ENCODE measurements at regions not wholly inside any gene's neighbourhood (a gene's known extent, or its start where the extent isn't known, plus 50 kb on each side); places are given as distances from the start of the nearest gene placed in this dataset.

DNA sequence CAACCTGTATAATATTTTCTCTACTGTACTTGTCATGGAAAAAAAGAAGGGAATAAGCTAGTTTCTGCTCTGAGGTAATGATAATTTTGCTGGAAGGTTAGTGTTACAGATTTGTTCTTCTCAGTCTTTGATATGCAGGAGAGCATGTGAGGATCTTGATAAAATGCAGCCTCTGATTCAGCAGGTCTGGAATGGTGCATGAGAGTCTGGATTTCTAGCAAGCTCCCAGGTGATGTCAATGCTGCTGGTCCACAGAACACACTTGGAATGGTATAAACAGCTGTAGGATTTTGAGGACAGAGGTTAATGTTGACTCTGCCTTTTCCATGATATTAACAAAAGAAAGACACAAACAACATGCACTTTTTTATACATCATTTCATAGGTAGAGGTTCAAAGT, 173.6 kb downstream of the NDFIP2 start:
- peaks cover 10% of the 10 kb centered on the region for H3K4me1 ChIP-seq (ENCODE audit: insufficient read depth)
- H3K27ac ChIP-seq: no peak overlapping the region
- no peak for DNase-seq
- intact Hi-C loops (cut with DNase I): no loop called here
- H3K36me3 ChIP-seq: no peaks in the 10 kb centered on the region
- H3K9me3 ChIP-seq: no peaks in the 10 kb centered on the region
- no peak overlapping the region for H3K4me3 ChIP-seq
- no peaks in the 10 kb centered on the region for H3K27me3 ChIP-seq
- TF ChIP-seq, protein P1, sequence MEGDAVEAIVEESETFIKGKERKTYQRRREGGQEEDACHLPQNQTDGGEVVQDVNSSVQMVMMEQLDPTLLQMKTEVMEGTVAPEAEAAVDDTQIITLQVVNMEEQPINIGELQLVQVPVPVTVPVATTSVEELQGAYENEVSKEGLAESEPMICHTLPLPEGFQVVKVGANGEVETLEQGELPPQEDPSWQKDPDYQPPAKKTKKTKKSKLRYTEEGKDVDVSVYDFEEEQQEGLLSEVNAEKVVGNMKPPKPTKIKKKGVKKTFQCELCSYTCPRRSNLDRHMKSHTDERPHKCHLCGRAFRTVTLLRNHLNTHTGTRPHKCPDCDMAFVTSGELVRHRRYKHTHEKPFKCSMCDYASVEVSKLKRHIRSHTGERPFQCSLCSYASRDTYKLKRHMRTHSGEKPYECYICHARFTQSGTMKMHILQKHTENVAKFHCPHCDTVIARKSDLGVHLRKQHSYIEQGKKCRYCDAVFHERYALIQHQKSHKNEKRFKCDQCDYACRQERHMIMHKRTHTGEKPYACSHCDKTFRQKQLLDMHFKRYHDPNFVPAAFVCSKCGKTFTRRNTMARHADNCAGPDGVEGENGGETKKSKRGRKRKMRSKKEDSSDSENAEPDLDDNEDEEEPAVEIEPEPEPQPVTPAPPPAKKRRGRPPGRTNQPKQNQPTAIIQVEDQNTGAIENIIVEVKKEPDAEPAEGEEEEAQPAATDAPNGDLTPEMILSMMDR (IDR thresholded peaks at IDR 0.05): no peak
- no peak for TF ChIP-seq EP300 (IDR thresholded peaks at IDR 0.05)

DNA sequence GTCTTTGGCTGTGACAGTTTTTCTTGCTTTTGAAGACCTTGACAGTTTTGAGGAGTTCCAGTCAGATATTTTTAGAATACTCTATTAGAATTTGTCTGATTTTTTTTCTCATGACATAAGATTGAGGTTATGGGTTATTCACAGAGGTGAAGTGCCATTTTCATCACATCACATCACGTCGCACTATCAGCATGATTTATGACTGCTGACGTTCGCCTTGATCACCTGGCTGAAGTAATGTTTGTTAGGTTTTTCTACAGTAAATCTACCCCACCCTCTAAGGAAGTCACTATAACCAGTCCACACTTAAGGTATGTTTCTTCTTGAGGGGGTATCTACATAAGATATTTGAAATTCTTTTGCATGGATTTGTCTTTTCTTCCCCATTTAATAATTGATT, 169.7 kb downstream of the NDFIP2 start:
- Histone ChIP-seq H3K27ac (no peak overlapping the region), H3K4me1 (ENCODE audit: insufficient read depth) (no peaks in the 10 kb centered on the region), H3K36me3 (no peaks in the 10 kb centered on the region), H3K27me3 (no peaks in the 10 kb centered on the region), H3K4me3 (no peak overlapping the region), H3K9me3 (no peaks in the 10 kb centered on the region)
- no peak for DNase-seq
- intact Hi-C loops (cut with DNase I): no loop called here
- TF ChIP-seq EP300 (IDR thresholded peaks at IDR 0.05): no peak
- no peak for TF ChIP-seq POLR2A (IDR thresholded peaks at IDR 0.05)
- TF ChIP-seq, protein P1 (IDR thresholded peaks at IDR 0.05): no peak
- 83 to 84% (median 83%) methylated on average over 4 of the region's 4 CpGs for WGBS, 3 donors

DNA sequence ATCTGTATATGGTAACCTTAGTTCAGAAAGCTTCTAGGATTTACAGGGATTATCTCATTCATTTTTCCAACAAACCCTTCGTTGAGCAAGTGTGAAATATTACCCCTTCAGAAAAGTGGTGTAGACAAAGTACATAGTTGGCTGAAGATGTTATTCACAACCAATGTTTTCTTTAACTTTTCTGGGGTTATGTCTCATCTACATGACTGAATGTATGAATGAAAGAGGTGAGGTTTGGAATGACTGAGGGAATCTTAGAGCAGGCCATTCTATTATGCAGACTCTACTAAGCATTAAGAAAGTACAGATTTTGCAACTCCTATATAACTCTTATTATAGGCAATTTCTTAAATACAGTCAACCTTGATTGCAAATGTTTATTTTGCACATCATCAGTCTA, 167.2 kb downstream of the NDFIP2 start:
- Histone ChIP-seq H3K4me3 (no peak overlapping the region), H3K4me1 (ENCODE audit: insufficient read depth) (no peaks in the 10 kb centered on the region), H3K27me3 (no peaks in the 10 kb centered on the region), H3K9me3 (no peaks in the 10 kb centered on the region), H3K27ac (no peak overlapping the region), H3K36me3 (no peaks in the 10 kb centered on the region)
- TF ChIP-seq EP300 (IDR thresholded peaks at IDR 0.05): no peak
- TF ChIP-seq POLR2A (IDR thresholded peaks at IDR 0.05): no peak
- TF ChIP-seq, protein P1 (IDR thresholded peaks at IDR 0.05): no peak
- DNase-seq: no peak
- intact Hi-C loops (cut with DNase I): no loop called here
- WGBS, 3 donors: 89 to 100% (median 94%) methylated on average over 1 of the region's 1 CpG

DNA sequence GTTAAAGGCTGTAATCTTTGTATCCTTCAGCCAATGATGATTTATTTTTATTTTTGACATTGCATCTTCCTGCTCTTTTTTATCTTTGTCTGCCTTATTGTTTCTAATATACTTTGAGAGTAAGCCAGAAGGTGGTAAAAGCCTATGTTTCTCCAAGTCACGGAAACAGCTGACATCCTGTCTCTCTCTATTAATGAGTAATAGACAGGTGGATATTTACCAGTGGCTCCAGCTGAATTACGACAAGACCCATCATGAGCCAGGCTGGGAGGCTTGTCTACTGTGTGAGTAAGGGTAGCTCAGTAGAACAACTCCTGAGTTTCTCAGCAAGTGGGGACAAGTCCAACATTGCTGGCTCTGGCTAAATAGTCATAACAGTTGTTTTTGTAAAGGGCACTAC, 166.6 kb downstream of the NDFIP2 start:
- DNase-seq: no peak
- no peak overlapping the region for H3K27ac ChIP-seq
- H3K36me3 ChIP-seq: no peaks in the 10 kb centered on the region
- no peak overlapping the region for H3K4me3 ChIP-seq
- intact Hi-C loops (cut with DNase I): no loop called here
- WGBS, 3 donors: 83 to 90% (median 89%) methylated on average over 2 of the region's 2 CpGs
- no peaks in the 10 kb centered on the region for H3K27me3 ChIP-seq
- H3K9me3 ChIP-seq: no peaks in the 10 kb centered on the region
- no peaks in the 10 kb centered on the region for H3K4me1 ChIP-seq (ENCODE audit: insufficient read depth)
- TF ChIP-seq EP300 (IDR thresholded peaks at IDR 0.05) (no peak), POLR2A (IDR thresholded peaks at IDR 0.05) (no peak)
- TF ChIP-seq, protein P1 (IDR thresholded peaks at IDR 0.05): no peak

DNA sequence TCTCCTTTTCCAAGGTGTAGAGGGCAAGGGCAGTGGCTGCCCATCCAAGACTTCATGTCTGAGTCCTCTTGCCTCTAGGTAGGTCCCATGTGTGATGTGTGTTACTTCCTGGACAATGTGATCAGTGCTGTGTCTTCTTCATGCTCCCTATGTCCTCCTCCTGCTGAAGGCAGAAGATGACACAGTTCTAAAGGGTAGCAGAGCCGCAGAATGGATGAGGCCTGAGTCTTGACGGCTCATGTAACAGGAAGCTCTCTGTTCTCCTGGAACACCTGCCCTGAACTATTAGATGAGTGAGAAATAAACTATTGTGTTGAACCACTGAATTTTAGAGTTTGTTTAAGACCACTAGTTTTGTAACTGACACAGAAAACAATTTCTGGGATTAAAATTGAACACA, 165.9 kb downstream of the NDFIP2 start:
- TF ChIP-seq, protein P1 (IDR thresholded peaks at IDR 0.05): no peak
- TF ChIP-seq EP300 (IDR thresholded peaks at IDR 0.05) (no peak), POLR2A (IDR thresholded peaks at IDR 0.05) (no peak)
- H3K36me3 ChIP-seq: no peaks in the 10 kb centered on the region
- H3K9me3 ChIP-seq: no peaks in the 10 kb centered on the region
- WGBS, 3 donors: 87 to 94% (median 92%) methylated on average over 2 of the region's 2 CpGs
- no peak overlapping the region for H3K4me3 ChIP-seq
- H3K27me3 ChIP-seq: no peaks in the 10 kb centered on the region
- intact Hi-C loops (cut with DNase I): no loop called here
- H3K4me1 ChIP-seq (ENCODE audit: insufficient read depth): no peaks in the 10 kb centered on the region
- no peak overlapping the region for H3K27ac ChIP-seq
- no peak for DNase-seq

All from ovary (tissue), 7 donors.